ENCODE measurements at regions not wholly inside any gene's neighbourhood (a gene's known extent, or its start where the extent isn't known, plus 50 kb on each side); places are given as distances from the start of the nearest gene placed in this dataset.

DNA sequence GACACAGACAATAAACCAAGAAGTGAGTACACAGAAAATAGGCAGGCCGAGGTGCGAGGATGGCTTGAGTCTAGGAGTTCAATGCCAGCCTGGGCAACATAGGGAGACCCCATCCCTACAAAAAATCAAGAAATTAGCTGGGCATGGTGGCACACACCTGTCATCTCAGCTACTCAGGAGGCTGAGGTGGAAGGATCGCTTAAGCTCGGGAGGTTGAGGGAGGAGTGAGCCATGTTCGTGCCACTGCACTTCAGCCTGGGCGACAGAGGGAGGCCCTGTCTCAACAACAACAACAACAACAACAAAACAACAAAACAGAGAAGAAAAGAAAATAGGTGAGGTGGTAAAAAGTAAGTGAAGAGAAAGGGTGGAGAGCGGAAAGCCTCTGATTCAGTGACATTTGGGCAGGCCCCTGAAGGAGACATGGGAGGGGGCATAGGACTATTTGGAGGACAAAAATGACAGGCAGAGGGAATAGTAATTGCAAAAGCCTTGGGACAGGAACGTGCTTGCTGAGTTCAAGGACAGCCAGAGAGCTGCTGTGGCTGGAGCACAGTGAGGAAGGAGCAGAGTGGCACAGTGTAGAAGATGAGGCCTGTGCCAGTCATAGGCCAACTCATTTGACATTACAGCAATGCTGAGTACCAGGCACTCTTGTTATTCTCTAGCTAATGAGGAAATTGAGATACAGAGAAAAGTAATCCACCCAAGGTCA, 160.6 kb downstream of the VEGFA start:
- TF ChIP-seq EZH2phosphoT487 (IDR thresholded peaks at IDR 0.05; ENCODE audit: borderline replicate concordance, low read length), result no peak
- no peak for TF ChIP-seq CTCF (conservative IDR thresholded peaks at IDR 0.05; ENCODE audit: low read depth, low read length)
